ENCODE measurements at regions not wholly inside any gene's neighbourhood (a gene's known extent, or its start where the extent isn't known, plus 50 kb on each side); places are given as distances from the start of the nearest gene placed in this dataset.

DNA sequence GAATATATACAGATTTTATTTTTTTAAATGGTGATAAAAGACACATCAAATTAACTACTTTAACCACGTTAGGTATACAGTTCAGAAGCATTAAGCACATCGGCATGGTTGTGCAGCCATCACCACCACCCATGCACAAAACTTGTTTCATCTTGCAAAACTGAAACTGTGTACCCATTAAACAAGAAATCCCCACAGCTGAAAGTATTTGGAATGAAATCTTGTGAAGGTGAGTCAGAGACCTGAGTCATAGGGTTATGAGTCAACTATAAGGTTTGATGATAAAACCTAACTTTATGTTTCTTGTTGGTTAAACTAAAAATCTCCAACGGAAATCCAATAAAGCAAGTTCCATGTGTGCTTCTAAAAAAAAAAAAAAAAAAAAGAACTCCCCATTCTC lies 561.6 kb upstream of the PSMD7 start:
- intact Hi-C loops (cut with DNase I; ENCODE audit: low total_unique reads), result no loop called here
- no peak for TF ChIP-seq POLR2AphosphoS5 (IDR thresholded peaks at IDR 0.05)
- no peak for TF ChIP-seq POLR2A (IDR thresholded peaks at IDR 0.05)
- TF ChIP-seq, protein P1, sequence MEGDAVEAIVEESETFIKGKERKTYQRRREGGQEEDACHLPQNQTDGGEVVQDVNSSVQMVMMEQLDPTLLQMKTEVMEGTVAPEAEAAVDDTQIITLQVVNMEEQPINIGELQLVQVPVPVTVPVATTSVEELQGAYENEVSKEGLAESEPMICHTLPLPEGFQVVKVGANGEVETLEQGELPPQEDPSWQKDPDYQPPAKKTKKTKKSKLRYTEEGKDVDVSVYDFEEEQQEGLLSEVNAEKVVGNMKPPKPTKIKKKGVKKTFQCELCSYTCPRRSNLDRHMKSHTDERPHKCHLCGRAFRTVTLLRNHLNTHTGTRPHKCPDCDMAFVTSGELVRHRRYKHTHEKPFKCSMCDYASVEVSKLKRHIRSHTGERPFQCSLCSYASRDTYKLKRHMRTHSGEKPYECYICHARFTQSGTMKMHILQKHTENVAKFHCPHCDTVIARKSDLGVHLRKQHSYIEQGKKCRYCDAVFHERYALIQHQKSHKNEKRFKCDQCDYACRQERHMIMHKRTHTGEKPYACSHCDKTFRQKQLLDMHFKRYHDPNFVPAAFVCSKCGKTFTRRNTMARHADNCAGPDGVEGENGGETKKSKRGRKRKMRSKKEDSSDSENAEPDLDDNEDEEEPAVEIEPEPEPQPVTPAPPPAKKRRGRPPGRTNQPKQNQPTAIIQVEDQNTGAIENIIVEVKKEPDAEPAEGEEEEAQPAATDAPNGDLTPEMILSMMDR (IDR thresholded peaks at IDR 0.05 in 8 of 11, conservative IDR thresholded peaks at IDR 0.05 in 3 of 11), result no peak
- no peaks in the 10 kb centered on the region for H3K36me3 ChIP-seq
- 64 to 80% (median 75%) methylated on average over 3 of the region's 3 CpGs for WGBS, 5 donors
- no peaks in the 10 kb centered on the region for H3K4me1 ChIP-seq
- H3K27ac ChIP-seq, result no peak overlapping the region
- peaks cover 0 to 3% (median 0%) of the 10 kb centered on the region in 7 donors for H3K27me3 ChIP-seq (replicated peaks in 1 of 7)
- H3K4me3 ChIP-seq, result no peak overlapping the region
- no peak for DNase-seq
- H3K9me3 ChIP-seq, result peaks cover 0 to 12% (median 0%) of the 10 kb centered on the region in 8 donors

DNA sequence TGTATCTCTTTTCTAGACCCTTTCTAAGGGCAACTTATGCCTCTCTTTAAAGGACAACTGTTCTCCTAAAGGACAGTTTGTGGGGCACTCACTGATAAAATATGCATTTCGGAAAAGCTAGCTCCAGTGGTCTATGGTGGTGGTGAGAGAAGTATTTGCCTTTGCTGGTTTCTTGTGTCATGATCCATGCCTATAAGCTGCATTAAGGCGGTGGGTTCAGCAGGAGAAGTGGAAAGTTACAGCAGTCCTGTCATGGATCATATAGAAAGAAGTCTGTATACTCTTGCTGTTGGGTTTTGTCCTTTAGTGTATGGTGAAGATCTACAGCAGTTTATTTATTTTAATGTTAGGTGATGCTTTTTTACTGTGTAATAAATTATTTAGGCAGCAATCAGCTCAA lies 563.9 kb upstream of the PSMD7 start:
- no peaks in the 10 kb centered on the region for H3K27me3 ChIP-seq (replicated peaks in 1 of 7)

DNA sequence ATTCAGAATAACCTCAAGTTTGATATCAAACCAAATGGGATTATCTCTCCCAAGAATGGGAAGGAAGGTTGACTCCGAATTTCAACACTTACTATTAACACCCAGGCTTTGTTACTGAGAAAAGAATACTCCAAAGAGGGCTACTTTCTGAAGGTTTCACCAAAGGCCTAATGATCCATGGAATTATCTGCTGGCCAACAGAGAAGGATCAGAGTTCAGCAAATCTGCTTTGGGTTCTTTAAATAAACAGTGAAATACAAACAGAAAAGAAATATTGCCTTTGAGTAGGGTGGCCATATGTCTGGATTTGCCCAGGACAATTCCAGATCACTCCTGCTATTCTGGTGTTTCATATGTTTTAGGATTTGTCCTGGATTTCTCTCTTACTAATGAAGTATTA lies 564.5 kb upstream of the PSMD7 start:
- H3K27me3 ChIP-seq (replicated peaks in 1 of 7), result no peaks in the 10 kb centered on the region
- DNase-seq, result no peak
- no peaks in the 10 kb centered on the region for H3K4me1 ChIP-seq
- no peaks in the 10 kb centered on the region for H3K36me3 ChIP-seq
- no peak overlapping the region for H3K27ac ChIP-seq
- H3K9me3 ChIP-seq, result peaks cover 0 to 5% (median 0%) of the 10 kb centered on the region in 8 donors
- intact Hi-C loops (cut with DNase I; ENCODE audit: low total_unique reads), result no loop called here
- TF ChIP-seq, protein P1 (IDR thresholded peaks at IDR 0.05 in 8 of 11, conservative IDR thresholded peaks at IDR 0.05 in 3 of 11), result no peak
- no peak for TF ChIP-seq POLR2A (IDR thresholded peaks at IDR 0.05)
- TF ChIP-seq POLR2AphosphoS5 (IDR thresholded peaks at IDR 0.05), result no peak
- H3K4me3 ChIP-seq, result no peak overlapping the region
- 66 to 94% (median 77%) methylated on average over 1 of the region's 1 CpG for WGBS, 5 donors

More for the DNA sequence above, 563.9 kb upstream of the PSMD7 start:
- DNase-seq, result no peak
- no peaks in the 10 kb centered on the region for H3K4me1 ChIP-seq
- 82 to 93% (median 87%) methylated on average over 2 of the region's 2 CpGs for WGBS, 5 donors
- no peaks in the 10 kb centered on the region for H3K36me3 ChIP-seq
- no peak overlapping the region for H3K4me3 ChIP-seq
- intact Hi-C loops (cut with DNase I; ENCODE audit: low total_unique reads), result no loop called here
- no peak overlapping the region for H3K27ac ChIP-seq
- H3K9me3 ChIP-seq, result peaks cover 0 to 5% (median 0%) of the 10 kb centered on the region in 8 donors
- TF ChIP-seq, protein P1 (IDR thresholded peaks at IDR 0.05 in 8 of 11, conservative IDR thresholded peaks at IDR 0.05 in 3 of 11), result no peak
- no peak for TF ChIP-seq POLR2A (IDR thresholded peaks at IDR 0.05)
- TF ChIP-seq POLR2AphosphoS5 (IDR thresholded peaks at IDR 0.05), result no peak

DNA sequence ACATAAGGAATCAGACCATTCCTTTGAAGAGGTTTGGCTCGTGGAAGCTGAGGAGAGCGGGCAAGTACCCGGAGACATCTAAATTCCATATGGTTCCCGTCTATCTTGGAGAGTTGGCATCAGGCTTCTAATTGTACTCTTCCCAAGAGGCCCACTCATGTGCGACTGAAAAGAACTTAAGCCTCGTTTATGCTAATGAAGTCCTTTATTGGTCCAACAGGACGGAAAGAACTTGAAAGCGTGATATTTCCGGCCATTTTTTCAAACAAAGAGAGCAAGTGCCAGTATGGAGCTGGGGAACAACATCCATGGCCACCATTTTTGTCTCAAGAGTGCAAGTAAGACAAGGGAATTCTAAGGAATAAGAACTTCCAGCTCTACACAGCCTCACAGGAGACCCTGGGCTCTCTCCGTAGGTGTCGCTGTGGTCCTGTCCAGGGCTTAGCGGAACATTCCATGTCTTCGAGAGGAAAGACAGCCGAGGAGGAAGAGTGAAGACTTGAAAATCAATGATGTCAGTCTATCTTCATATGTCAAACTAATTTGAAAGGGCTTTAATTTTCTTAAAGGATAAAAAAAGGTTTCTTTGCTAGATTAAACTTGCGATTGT lies 566.0 kb upstream of the PSMD7 start:
- WGBS, 5 donors, result 84 to 90% (median 88%) methylated on average over 15 of the region's 15 CpGs
- intact Hi-C loops (cut with DNase I; ENCODE audit: low total_unique reads), result no loop called here
- no peak for DNase-seq
- H3K27ac ChIP-seq, result no peak overlapping the region
- no peaks in the 10 kb centered on the region for H3K36me3 ChIP-seq
- H3K27me3 ChIP-seq (replicated peaks in 1 of 7), result no peaks in the 10 kb centered on the region
- no peaks in the 10 kb centered on the region for H3K4me1 ChIP-seq
- H3K9me3 ChIP-seq, result peaks cover 0 to 5% (median 0%) of the 10 kb centered on the region in 8 donors
- TF ChIP-seq, protein P1 (IDR thresholded peaks at IDR 0.05 in 8 of 11, conservative IDR thresholded peaks at IDR 0.05 in 3 of 11), result no peak
- no peak for TF ChIP-seq POLR2A (IDR thresholded peaks at IDR 0.05)
- TF ChIP-seq POLR2AphosphoS5 (IDR thresholded peaks at IDR 0.05), result no peak
- no peak overlapping the region for H3K4me3 ChIP-seq

Measured in spleen (tissue), 11 donors.